ENCODE measurements at regions not wholly inside any gene's neighbourhood (a gene's known extent, or its start where the extent isn't known, plus 50 kb on each side); places are given as distances from the start of the nearest gene placed in this dataset.
"Not testable (repeated sequence)": the region's sequence is repeated elsewhere in the genome, so short reads cannot be mapped to it uniquely, and the experiment has no call there.

DNA sequence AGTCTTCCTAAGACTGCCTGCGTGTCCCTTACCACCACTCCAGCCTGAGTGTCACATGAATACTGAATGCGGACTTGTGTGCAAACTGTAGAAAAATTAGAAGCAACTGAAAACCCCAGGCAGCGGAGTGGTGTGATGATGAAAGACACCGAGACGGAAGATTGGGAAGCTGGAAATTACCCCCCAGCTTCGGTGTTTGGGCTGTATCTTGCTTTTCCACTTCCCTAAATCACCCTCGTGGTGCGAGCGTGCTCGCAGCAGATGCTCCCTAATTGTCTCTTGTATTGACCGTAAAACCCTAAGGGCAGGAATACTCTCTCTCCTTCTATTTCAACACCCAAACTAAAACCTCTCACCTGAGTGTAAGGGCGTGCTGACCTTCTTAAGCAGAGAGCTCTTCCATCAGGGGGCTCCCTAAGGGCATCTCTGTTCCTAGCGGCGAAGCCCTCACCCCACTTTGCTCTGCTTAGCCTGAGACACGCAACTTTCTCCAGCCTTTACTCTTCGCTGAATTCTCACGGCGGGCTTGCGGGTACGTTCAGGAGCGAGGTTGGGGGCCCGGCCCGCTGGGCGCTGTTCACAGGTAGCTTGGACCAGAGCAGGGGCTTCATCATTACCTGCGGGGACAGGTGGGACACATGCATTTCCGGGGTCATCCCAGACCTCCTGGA is 62.4 kb downstream of the CRYBB2 start:
- H3K4me3 ChIP-seq = no peak overlapping the region
- peaks cover 0 to 10% of the 10 kb centered on the region in 2 donors for H3K4me1 ChIP-seq
- H3K36me3 ChIP-seq = no peaks in the 10 kb centered on the region
- TF ChIP-seq, protein P1, sequence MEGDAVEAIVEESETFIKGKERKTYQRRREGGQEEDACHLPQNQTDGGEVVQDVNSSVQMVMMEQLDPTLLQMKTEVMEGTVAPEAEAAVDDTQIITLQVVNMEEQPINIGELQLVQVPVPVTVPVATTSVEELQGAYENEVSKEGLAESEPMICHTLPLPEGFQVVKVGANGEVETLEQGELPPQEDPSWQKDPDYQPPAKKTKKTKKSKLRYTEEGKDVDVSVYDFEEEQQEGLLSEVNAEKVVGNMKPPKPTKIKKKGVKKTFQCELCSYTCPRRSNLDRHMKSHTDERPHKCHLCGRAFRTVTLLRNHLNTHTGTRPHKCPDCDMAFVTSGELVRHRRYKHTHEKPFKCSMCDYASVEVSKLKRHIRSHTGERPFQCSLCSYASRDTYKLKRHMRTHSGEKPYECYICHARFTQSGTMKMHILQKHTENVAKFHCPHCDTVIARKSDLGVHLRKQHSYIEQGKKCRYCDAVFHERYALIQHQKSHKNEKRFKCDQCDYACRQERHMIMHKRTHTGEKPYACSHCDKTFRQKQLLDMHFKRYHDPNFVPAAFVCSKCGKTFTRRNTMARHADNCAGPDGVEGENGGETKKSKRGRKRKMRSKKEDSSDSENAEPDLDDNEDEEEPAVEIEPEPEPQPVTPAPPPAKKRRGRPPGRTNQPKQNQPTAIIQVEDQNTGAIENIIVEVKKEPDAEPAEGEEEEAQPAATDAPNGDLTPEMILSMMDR (IDR thresholded peaks at IDR 0.05) = no peak
- H3K9me3 ChIP-seq = no peaks in the 10 kb centered on the region
- no peak overlapping the region for H3K27ac ChIP-seq
- peaks cover 13 to 24% of the 10 kb centered on the region in 2 donors for H3K27me3 ChIP-seq
- no peak for DNase-seq (ENCODE audit: low spot score)

- no peaks in the 10 kb centered on the region for H3K36me3 ChIP-seq
- no peak overlapping the region for H3K27ac ChIP-seq
- TF ChIP-seq, protein P1 (IDR thresholded peaks at IDR 0.05) = no peak
- peaks cover 0 to 10% of the 10 kb centered on the region in 2 donors for H3K4me1 ChIP-seq
- peak overlapping the region in 1 of 2 donors; percentile 2 for H3K4me3 ChIP-seq
- H3K27me3 ChIP-seq = peaks cover 13 to 24% of the 10 kb centered on the region in 2 donors
- no peaks in the 10 kb centered on the region for H3K9me3 ChIP-seq
- DNase-seq (ENCODE audit: low spot score) = no peak
Observed at GRCh38 chr22:25282346-25282670, 62.9 kb downstream of the CRYBB2 start.

GRCh38 chr22:25282671-25283561 is 63.5 kb downstream of the CRYBB2 start:
- H3K27me3 ChIP-seq = peaks cover 13 to 24% of the 10 kb centered on the region in 2 donors
- H3K36me3 ChIP-seq = no peaks in the 10 kb centered on the region
- no peaks in the 10 kb centered on the region for H3K9me3 ChIP-seq
- H3K4me3 ChIP-seq = peak overlapping the region in 1 of 2 donors; percentile 2
- peaks cover 0 to 10% of the 10 kb centered on the region in 2 donors for H3K4me1 ChIP-seq
- DNase-seq (ENCODE audit: low spot score) = no peak
- no peak overlapping the region for H3K27ac ChIP-seq
- TF ChIP-seq, protein P1 (IDR thresholded peaks at IDR 0.05) = no peak

DNA sequence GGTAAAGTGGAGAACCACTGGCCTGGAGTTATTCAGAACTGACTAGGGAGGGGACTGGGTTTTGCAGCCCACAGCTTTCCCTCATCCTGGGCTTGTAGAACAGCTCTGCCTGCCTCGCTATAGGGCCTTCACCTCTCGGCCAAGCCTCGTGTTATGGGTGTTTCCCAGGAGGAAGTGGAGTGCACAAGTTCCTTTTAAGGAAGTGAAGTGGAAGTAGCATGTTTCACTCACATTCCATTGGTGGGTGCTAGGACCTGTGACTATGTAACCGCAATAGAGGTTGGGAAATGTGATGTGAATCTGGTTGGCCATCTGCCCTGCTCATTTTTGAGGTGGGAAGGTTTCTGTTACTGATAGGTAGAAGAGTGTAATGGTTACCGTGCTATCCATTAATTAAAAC is 69.0 kb downstream of the CRYBB2 start:
- H3K9me3 ChIP-seq = not testable (repeated sequence)

DNA sequence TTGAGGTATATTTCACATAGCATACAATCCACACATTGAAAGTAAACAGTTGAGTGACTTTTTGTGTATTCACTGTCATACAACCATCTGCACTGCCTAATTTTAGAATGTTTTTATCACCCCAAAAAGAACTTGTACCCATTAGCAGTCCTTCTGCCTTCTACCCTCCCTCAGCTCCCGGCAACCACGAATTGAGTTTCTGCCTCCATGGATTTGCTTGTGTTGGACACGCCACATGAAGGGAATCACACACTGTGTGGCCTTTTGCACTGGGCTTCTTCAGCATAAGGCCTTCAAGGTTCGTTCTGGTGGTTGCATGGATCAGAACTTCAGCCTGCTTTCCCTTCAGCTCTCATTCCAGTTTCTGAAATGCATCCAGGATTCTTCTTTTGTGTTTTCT is 82.5 kb downstream of the CRYBB2 start:
- not testable (repeated sequence) for DNase-seq (ENCODE audit: low spot score); H3K27ac ChIP-seq; H3K36me3 ChIP-seq; H3K4me1 ChIP-seq; H3K9me3 ChIP-seq; H3K27me3 ChIP-seq; H3K4me3 ChIP-seq

More for the DNA sequence above, 69.0 kb downstream of the CRYBB2 start:
- not testable (repeated sequence) for DNase-seq (ENCODE audit: low spot score); H3K4me3 ChIP-seq; H3K27ac ChIP-seq; H3K36me3 ChIP-seq; H3K27me3 ChIP-seq; H3K4me1 ChIP-seq

DNA sequence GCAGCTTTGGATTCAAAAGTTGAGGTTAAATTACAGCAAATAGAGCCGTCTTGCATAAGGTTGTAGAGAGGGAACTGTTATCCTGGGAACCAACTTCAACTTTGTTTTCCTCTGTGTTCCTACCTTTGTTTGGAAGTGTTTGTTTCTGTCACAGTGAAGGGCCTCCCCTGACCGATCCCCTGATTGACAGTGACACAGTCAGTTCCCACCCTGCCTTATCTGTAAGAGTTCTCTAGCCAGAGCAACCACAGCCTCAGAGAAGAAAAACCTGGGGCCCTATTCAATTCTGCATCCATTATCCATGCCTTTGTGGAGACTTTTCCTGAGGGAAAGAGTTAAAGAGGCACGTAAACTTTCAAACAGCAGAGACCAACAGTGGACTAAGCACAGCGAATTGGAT is 90.1 kb downstream of the CRYBB2 start:
- not testable (repeated sequence) for H3K27me3 ChIP-seq; H3K27ac ChIP-seq; H3K4me1 ChIP-seq; H3K9me3 ChIP-seq; H3K36me3 ChIP-seq; DNase-seq (ENCODE audit: low spot score); H3K4me3 ChIP-seq

DNA sequence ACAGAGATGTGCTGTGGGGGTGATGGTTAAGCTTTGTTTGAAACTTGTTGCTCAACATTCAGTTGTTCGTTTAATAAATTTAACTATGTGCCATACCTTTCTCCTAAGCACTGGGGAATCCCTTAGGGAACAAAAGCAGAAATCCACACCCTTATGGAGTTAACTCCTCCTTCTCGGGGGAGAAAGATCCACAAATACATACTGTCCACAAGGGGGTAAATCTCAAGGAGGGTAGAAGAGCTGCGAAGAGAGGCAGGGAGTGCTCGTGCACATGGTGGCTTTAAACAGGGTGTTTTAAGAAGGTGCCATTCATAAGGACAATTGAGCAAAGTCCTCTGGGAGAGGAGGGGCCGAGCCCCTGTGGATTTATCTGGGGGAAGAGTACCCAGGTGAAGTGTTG is 92.5 kb downstream of the CRYBB2 start:
- H3K9me3 ChIP-seq; H3K36me3 ChIP-seq; H3K27ac ChIP-seq; DNase-seq (ENCODE audit: low spot score); H3K4me3 ChIP-seq; H3K4me1 ChIP-seq; H3K27me3 ChIP-seq: not testable (repeated sequence)

Data from right atrium auricular region (tissue), 2 donors.